Gastrocnemius medialis (tissue), 4 donors: ENCODE measurements at regions not wholly inside any gene's neighbourhood (a gene's known extent, or its start where the extent isn't known, plus 50 kb on each side); places are given as distances from the start of the nearest gene placed in this dataset.

Source experiments
- CTCF ChIP-seq, 5 experiments: fragments of 450-650 bp in 3 of 5; fragments of 200-600 bp in 2 of 5; sonication (generic) in 2 of 5; IDR thresholded peaks in 4 of 5; conservative IDR thresholded peaks in 1 of 5; 1 replicate in 4 of 5; 2 replicates in 1 of 5; pipeline ENCODE4 v1.5.1; 2016 to 2019; ENCODE audit warnings: antibody characterized with exemption in 5 of 5, mild to moderate bottlenecking in 3 of 5, moderate library complexity in 3 of 5
- POLR2A ChIP-seq, 2 donors: fragments of 450-650 bp; IDR thresholded peaks; one replicate each; pipeline ENCODE4 v1.6.1; 2017; ENCODE audit warnings: antibody characterized with exemption in 2 of 2, mild to moderate bottlenecking in 2 of 2, moderate library complexity in 2 of 2

GRCh38 chr11:70489276-70489675 is 90.9 kb downstream of the CTTN start:
- TF ChIP-seq POLR2A (IDR thresholded peaks at IDR 0.05) (no peak), CTCF (IDR thresholded peaks at IDR 0.05 in 4 of 5, conservative IDR thresholded peaks at IDR 0.05 in 1 of 5) (no peak)
